ENCODE measurements at regions not wholly inside any gene's neighbourhood (a gene's known extent, or its start where the extent isn't known, plus 50 kb on each side); places are given as distances from the start of the nearest gene placed in this dataset.
A peak's percentile ranks its signal among the peaks of the same experiment; 100 is the strongest.

- TF ChIP-seq CTCF (IDR thresholded peaks at IDR 0.05): no peak
- peaks cover 55% of the 10 kb centered on the region for H3K4me1 Mint-ChIP-seq (ENCODE audit: low read depth)
- DNase-seq: no peak
Measured at GRCh38 chr11:23974051-23974450, 522.8 kb upstream of the LUZP2 start.

GRCh38 chr11:23974601-23975000 is 522.3 kb upstream of the LUZP2 start:
- no peak for TF ChIP-seq CTCF (IDR thresholded peaks at IDR 0.05)
- Mint-ChIP-seq H3K36me3 (ENCODE audit: low read depth) (no peaks in the 10 kb centered on the region), H3K4me1 (ENCODE audit: low read depth) (peaks cover 55% of the 10 kb centered on the region), H3K27ac (no peak overlapping the region), H3K27me3 (ENCODE audit: insufficient read depth) (no peaks in the 10 kb centered on the region), H3K9me3 (no peaks in the 10 kb centered on the region), H3K4me3 (no peak overlapping the region)
- no peak for DNase-seq

More at GRCh38 chr11:23974051-23974450, 522.8 kb upstream of the LUZP2 start:
- H3K36me3 Mint-ChIP-seq (ENCODE audit: low read depth): no peaks in the 10 kb centered on the region
- H3K4me3 Mint-ChIP-seq: no peak overlapping the region
- H3K27me3 Mint-ChIP-seq (ENCODE audit: insufficient read depth): no peaks in the 10 kb centered on the region
- no peaks in the 10 kb centered on the region for H3K9me3 Mint-ChIP-seq
- H3K27ac Mint-ChIP-seq: peak overlapping the region; percentile 20; the same call in 1 of the 2 replicates

GRCh38 chr11:23976426-23976825 is 520.4 kb upstream of the LUZP2 start:
- Mint-ChIP-seq H3K36me3 (ENCODE audit: low read depth) (no peaks in the 10 kb centered on the region), H3K9me3 (no peaks in the 10 kb centered on the region), H3K4me1 (ENCODE audit: low read depth) (peaks cover 55% of the 10 kb centered on the region), H3K27ac (peak overlapping the region; percentile 75), H3K4me3 (peak overlapping the region; percentile 45), H3K27me3 (ENCODE audit: insufficient read depth) (no peaks in the 10 kb centered on the region; the same call in 1 of the 2 replicates)
- no peak for TF ChIP-seq CTCF (IDR thresholded peaks at IDR 0.05)
- DNase-seq: no peak

GRCh38 chr11:23976841-23977271 is 520.0 kb upstream of the LUZP2 start:
- peaks cover 55% of the 10 kb centered on the region for H3K4me1 Mint-ChIP-seq (ENCODE audit: low read depth)
- H3K4me3 Mint-ChIP-seq: peak overlapping the region; percentile 45
- H3K36me3 Mint-ChIP-seq (ENCODE audit: low read depth): no peaks in the 10 kb centered on the region
- no peaks in the 10 kb centered on the region; the same call in 1 of the 2 replicates for H3K27me3 Mint-ChIP-seq (ENCODE audit: insufficient read depth)
- no peak for DNase-seq
- peak overlapping the region; percentile 75 for H3K27ac Mint-ChIP-seq
- no peaks in the 10 kb centered on the region for H3K9me3 Mint-ChIP-seq
- TF ChIP-seq CTCF (IDR thresholded peaks at IDR 0.05): no peak

- peak overlapping the region; percentile 44; the same call in 1 of the 2 replicates for H3K27ac Mint-ChIP-seq
- peak overlapping the region; percentile 41 for H3K4me3 Mint-ChIP-seq
- no peaks in the 10 kb centered on the region for H3K27me3 Mint-ChIP-seq (ENCODE audit: insufficient read depth)
- DNase-seq: peak; percentile 26
- H3K4me1 Mint-ChIP-seq (ENCODE audit: low read depth): peaks cover 66% of the 10 kb centered on the region
- TF ChIP-seq CTCF (IDR thresholded peaks at IDR 0.05): no peak
- H3K36me3 Mint-ChIP-seq (ENCODE audit: low read depth): no peaks in the 10 kb centered on the region
- no peaks in the 10 kb centered on the region for H3K9me3 Mint-ChIP-seq
Measured at GRCh38 chr11:23988381-23989006, 508.4 kb upstream of the LUZP2 start.

Measured in HFFc6 (cell line).